Neural progenitor cell (in vitro differentiated cells): ENCODE measurements at regions not wholly inside any gene's neighbourhood (a gene's known extent, or its start where the extent isn't known, plus 50 kb on each side); places are given as distances from the start of the nearest gene placed in this dataset.

ENCODE experiments used
- DNase-seq: peaks from one replicate; pipeline ENCODE4 v3.0.0-alpha.2; 2016; ENCODE audit warnings: low spot score
- H2AFZ ChIP-seq: fragments of 200-600 bp; sonication (generic); replicated peaks from 2 replicates; pipeline ENCODE4 v1.6.1; 2016; ENCODE audit warnings: antibody characterized with exemption
- H3F3A ChIP-seq: fragments of 200-600 bp; sonication (generic); 2 replicates; pipeline ENCODE4 v1.6.1; 2016; ENCODE audit warnings: antibody characterized with exemption, low read depth
- H3K27ac ChIP-seq: fragments of 200-600 bp; sonication (generic); 2 replicates; pipeline ENCODE4 v1.5.1; 2016; ENCODE audit warnings: mild to moderate bottlenecking
- H3K27me3 ChIP-seq: fragments of 200-600 bp; sonication (generic); 2 replicates; pipeline ENCODE4 v1.6.1; 2016; ENCODE audit warnings: mild to moderate bottlenecking, moderate library complexity
- H3K36me3 ChIP-seq: fragments of 200-600 bp; sonication (generic); 2 replicates; pipeline ENCODE4 v1.5.1; 2016
- H3K4me1 ChIP-seq: fragments of 200-600 bp; sonication (generic); 2 replicates; pipeline ENCODE4 v1.6.1; 2016; ENCODE audit warnings: mixed run types
- H3K4me2 ChIP-seq: fragments of 200-600 bp; sonication (generic); 2 replicates; pipeline ENCODE4 v1.6.1; 2016
- H3K4me3 ChIP-seq: fragments of 200-600 bp; sonication (generic); 2 replicates; pipeline ENCODE4 v1.5.1; 2016
- H3K79me2 ChIP-seq: fragments of 200-600 bp; sonication (generic); 2 replicates; pipeline ENCODE4 v1.6.1; 2016; ENCODE audit warnings: low read depth
- H3K9ac ChIP-seq: fragments of 200-600 bp; sonication (generic); 2 replicates; pipeline ENCODE4 v1.6.1; 2016
- H3K9me3 ChIP-seq: fragments of 200-600 bp; sonication (generic); 2 replicates; pipeline ENCODE4 v1.5.1; 2016; ENCODE audit warnings: low read depth
- H4K20me1 ChIP-seq: fragments of 200-600 bp; sonication (generic); 2 replicates; pipeline ENCODE4 v1.6.1; 2016; ENCODE audit warnings: low read depth
- H3K27ac Mint-ChIP-seq: 3 replicates; pipeline ENCODE4 v1.8.0; 2021; ENCODE audit warnings: mixed read lengths
- H3K27me3 Mint-ChIP-seq: 2 replicates; pipeline ENCODE4 v1.8.0; 2022; ENCODE audit warnings: low read depth, mild to moderate bottlenecking, inconsistent platforms, moderate library complexity, mixed read lengths; ENCODE audit not compliant: insufficient read depth
- H3K36me3 Mint-ChIP-seq: 3 replicates; pipeline ENCODE4 v1.8.0; 2021; ENCODE audit warnings: mixed read lengths
- H3K4me1 Mint-ChIP-seq: 3 replicates; pipeline ENCODE4 v1.8.0; 2021; ENCODE audit warnings: mixed read lengths
- H3K4me3 Mint-ChIP-seq: 3 replicates; pipeline ENCODE4 v1.8.0; 2021; ENCODE audit warnings: mild to moderate bottlenecking, moderate library complexity, mixed read lengths
- H3K9me3 Mint-ChIP-seq: 3 replicates; pipeline ENCODE4 v1.8.0; 2020; ENCODE audit warnings: mixed read lengths
- CTCF ChIP-seq: fragments of 200-600 bp; sonication (generic); IDR thresholded peaks from 2 replicates; pipeline ENCODE4 v1.5.1; 2017; ENCODE audit warnings: antibody characterized with exemption, mild to moderate bottlenecking
- EZH2 ChIP-seq: fragments of 200-600 bp; sonication (generic); IDR thresholded peaks from 2 replicates; pipeline ENCODE4 v1.6.1; 2017; ENCODE audit warnings: antibody characterized with exemption, mild to moderate bottlenecking, moderate library complexity
- EZH2phosphoT487 ChIP-seq: fragments of 200-600 bp; sonication (generic); IDR thresholded peaks from 2 replicates; pipeline ENCODE4 v1.6.1; 2017; ENCODE audit warnings: antibody characterized with exemption

- Histone ChIP-seq H3K27ac (no peak overlapping the region), H4K20me1 (no peaks in the 10 kb centered on the region), H3K36me3 (no peaks in the 10 kb centered on the region), H3K9me3 (no peaks in the 10 kb centered on the region), H3K4me2 (no peak overlapping the region), H3K4me3 (no peak overlapping the region), H3K79me2 (no peaks in the 10 kb centered on the region), H3K27me3 (peaks cover 10% of the 10 kb centered on the region), H2AFZ (no peak overlapping the region), H3K4me1 (no peaks in the 10 kb centered on the region), H3F3A (no peaks in the 10 kb centered on the region), H3K9ac (no peak overlapping the region)
- Mint-ChIP-seq H3K27me3 (peaks cover 4% of the 10 kb centered on the region), H3K27ac (no peak overlapping the region), H3K4me1 (peaks cover 10% of the 10 kb centered on the region), H3K9me3 (no peaks in the 10 kb centered on the region), H3K36me3 (no peaks in the 10 kb centered on the region), H3K4me3 (no peak overlapping the region)
- TF ChIP-seq CTCF (no peak), EZH2phosphoT487 (no peak), EZH2 (no peak)
- DNase-seq: no peak
Observed at GRCh38 chr9:87140142-87140541, 192.8 kb upstream of the GAS1 start.

GRCh38 chr9:87140605-87141109 is 193.4 kb upstream of the GAS1 start:
- H3K9ac ChIP-seq: no peak overlapping the region
- H3K4me3 Mint-ChIP-seq: no peak overlapping the region
- H4K20me1 ChIP-seq: no peaks in the 10 kb centered on the region
- no peak overlapping the region for H3K4me2 ChIP-seq
- TF ChIP-seq EZH2 (no peak), CTCF (no peak), EZH2phosphoT487 (no peak)
- no peaks in the 10 kb centered on the region for H3K4me1 ChIP-seq
- no peak overlapping the region for H2AFZ ChIP-seq
- no peaks in the 10 kb centered on the region for H3K9me3 Mint-ChIP-seq
- no peak for DNase-seq
- H3K9me3 ChIP-seq: no peaks in the 10 kb centered on the region
- H3K79me2 ChIP-seq: no peaks in the 10 kb centered on the region
- H3K4me1 Mint-ChIP-seq: peaks cover 10% of the 10 kb centered on the region
- no peaks in the 10 kb centered on the region for H3K36me3 ChIP-seq
- H3K27me3 Mint-ChIP-seq: peaks cover 4% of the 10 kb centered on the region
- no peak overlapping the region for H3K27ac ChIP-seq
- peaks cover 16% of the 10 kb centered on the region for H3K27me3 ChIP-seq
- H3K27ac Mint-ChIP-seq: no peak overlapping the region
- H3F3A ChIP-seq: no peaks in the 10 kb centered on the region
- no peak overlapping the region for H3K4me3 ChIP-seq
- no peaks in the 10 kb centered on the region for H3K36me3 Mint-ChIP-seq

DNA sequence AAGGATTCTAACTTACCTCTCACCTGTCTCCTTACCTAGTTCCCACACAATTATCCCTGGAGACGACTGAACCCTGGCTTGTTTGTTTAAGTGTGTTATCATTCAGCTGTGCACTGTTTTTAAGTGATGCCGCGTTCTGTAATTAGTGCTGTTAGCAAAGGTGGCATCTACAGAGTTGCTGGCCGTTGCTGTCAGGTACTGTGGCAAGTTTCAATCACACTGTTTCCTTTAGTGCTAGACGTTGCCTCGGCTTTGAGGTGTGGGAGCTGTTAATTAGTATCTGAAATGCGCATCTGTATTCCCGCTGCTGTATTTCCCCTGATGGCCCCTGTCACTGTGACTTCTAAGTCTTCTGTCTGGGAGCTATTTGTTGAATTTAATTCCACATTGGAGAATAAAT is 193.8 kb upstream of the GAS1 start:
- Mint-ChIP-seq H3K27ac (peak overlapping the region; percentile 43), H3K36me3 (no peaks in the 10 kb centered on the region), H3K9me3 (no peaks in the 10 kb centered on the region), H3K4me3 (no peak overlapping the region), H3K27me3 (peaks cover 4% of the 10 kb centered on the region), H3K4me1 (peaks cover 10% of the 10 kb centered on the region)
- H4K20me1 ChIP-seq: no peaks in the 10 kb centered on the region
- H3F3A ChIP-seq: no peaks in the 10 kb centered on the region
- H3K27ac ChIP-seq: no peak overlapping the region
- no peak for DNase-seq
- no peaks in the 10 kb centered on the region for H3K4me1 ChIP-seq
- H3K4me2 ChIP-seq: no peak overlapping the region
- H2AFZ ChIP-seq: no peak overlapping the region
- H3K36me3 ChIP-seq: no peaks in the 10 kb centered on the region
- H3K4me3 ChIP-seq: no peak overlapping the region
- no peaks in the 10 kb centered on the region for H3K9me3 ChIP-seq
- H3K9ac ChIP-seq: no peak overlapping the region
- TF ChIP-seq EZH2 (no peak), EZH2phosphoT487 (no peak), CTCF (no peak)
- peaks cover 20% of the 10 kb centered on the region for H3K27me3 ChIP-seq
- no peaks in the 10 kb centered on the region for H3K79me2 ChIP-seq
